ENCODE measurements at regions not wholly inside any gene's neighbourhood (a gene's known extent, or its start where the extent isn't known, plus 50 kb on each side); places are given as distances from the start of the nearest gene placed in this dataset.
"Not testable (repeated sequence)": the region's sequence is repeated elsewhere in the genome, so short reads cannot be mapped to it uniquely, and the experiment has no call there.

DNA sequence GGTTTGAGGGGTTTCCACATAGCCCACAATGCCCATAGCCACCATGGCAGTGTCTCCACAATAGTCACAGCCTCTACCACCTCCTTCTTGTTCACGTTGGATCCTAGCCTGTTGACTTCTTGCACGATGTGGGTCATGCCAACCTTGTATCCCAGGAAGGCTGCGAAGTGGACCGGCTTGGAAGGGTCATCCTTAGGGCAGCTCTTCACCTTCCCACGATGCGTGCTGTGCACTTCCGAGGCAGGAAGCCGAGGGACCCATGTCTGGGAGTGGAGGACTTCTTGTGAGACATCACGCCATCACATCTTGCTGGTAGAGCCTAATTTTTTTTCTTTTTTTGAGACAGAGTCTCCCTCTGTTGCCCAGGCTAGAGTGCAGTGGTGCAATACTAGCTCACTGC lies 144.6 kb upstream of the ASB18 start:
- DNase-seq (ENCODE audit: low read depth in 2 of 2): no peak

DNA sequence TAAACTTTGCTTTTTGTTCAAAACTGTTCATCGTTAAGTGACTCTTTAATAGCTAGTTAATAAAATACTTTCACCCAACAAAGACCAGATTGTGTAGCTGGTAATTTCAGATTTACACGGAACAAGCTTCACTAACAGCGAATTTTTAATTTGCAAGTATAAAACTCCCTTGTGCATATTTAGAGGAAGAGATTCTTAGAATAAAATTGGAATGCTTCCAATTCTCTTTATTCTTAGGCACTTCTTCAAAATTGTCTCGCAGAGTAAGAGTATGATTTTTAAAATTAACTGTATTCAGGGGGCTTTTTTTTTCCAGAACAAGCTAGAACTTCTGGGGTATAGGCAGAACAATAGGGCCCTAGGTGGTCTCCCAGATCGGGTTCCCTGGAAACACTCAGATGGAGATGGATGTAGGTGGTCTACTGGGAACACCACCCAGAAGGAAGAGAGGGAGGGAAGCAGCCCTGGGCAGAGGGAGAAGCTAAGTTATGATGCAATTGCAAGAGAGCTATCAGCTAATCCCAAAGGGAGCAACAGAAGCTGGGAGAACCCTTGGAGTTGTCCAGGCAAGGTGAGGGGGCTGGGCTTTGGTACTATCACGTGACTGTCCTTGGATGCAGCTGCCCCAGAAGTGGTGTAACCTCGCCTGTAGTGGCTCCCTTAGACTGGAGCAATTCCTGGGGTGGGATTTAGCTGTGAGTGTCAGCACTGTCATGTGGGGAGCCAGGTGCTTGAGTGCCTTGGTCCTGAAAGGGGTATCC lies 151.7 kb upstream of the ASB18 start:
- DNase-seq (ENCODE audit: low read depth in 2 of 2): no peak

DNA sequence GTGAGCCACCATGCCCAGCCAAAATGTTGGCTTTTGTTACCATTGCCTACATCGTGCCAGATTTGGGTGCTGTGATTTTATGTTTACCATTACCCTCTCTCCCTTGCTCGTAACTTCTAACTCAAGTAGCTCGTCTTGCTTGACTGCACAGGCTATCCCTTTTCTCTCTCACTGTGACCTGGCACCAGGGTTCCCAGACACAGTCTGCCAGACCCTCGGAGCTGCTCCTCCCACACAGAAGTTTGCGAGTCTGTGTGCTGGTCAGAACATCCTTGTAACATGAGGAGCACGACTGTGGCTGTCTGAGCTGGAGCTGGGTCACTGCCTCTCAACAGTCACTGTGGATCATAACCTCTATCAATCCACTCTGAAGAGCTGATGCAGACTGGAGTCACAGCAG lies 152.5 kb upstream of the ACKR3 start:
- no peak for DNase-seq (ENCODE audit: low read depth in 2 of 2)

DNA sequence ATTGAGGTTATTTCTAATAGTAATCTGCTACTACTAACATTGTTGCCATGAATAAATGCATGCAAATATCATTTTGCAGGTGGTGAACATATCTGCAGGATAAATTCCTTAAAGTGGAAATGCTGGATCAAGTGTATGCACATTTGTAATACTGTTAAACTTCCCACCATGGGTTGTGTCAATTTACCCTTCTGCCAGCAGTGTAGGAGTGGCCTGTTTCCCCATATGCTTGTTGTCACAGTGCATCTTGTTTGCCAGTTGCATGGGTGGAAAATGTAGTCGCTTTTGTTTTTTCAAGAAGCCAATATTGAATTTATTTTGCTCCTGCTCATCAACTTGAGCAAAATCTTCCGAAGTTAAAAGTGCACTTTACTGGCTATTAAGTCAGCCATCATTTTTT lies 139.0 kb upstream of the ACKR3 start:
- DNase-seq (ENCODE audit: low read depth in 2 of 2): no peak

DNA sequence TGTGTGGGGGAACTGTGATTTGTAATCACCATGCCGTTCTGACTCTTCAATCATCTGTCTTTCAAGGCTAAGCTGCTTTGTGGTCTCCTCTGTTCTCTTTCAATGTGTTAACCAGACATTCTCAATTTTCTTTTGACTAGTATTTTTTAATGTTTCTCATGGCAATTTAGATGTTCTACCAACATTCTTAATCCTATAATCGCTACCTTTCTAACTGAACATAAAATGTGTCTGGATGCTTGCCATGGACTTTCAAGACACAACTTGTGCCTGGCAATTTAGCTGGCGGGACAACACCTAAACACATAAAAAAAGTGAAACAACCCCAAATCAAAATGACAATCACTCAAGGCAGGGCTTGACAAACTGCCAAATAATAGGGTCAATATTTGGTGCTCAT lies 135.0 kb upstream of the ACKR3 start:
- no peak for DNase-seq (ENCODE audit: low read depth in 2 of 2)

DNA sequence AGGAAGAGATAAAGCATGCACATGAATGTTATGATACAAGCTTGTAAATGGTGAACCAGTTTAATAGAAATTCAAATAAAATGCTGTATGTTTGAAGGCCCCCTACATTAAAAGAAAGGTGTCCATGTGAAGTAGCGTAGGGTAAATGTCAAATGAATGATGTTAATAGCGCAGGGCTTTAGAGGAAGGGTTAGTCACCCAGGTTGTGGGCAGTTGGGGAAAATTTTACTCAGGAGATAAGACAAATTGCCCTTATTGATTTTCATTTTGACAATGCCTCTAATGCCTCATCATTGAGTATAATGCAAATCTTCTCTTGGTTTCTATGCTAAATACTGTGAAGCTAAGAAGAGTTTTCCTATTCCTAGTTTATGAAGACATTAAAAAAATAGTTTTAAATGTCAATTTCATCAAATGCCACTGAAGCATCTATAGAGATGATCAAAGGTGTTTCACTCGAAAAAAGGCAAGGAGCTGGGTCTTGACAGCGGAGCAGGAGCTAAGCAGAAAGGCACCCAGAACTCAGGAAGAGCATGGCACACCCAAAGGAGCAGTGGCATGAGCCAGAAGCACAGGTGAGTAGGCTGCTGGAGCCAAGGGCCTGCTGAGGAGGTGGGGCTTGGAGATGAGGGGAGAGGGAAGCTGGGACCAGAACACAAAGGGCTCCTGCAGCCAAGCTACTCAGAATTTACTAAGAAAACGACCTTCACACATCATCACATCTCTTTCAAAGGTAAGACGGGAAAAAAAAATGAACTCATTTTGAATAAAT lies 129.3 kb upstream of the ACKR3 start:
- no peak for DNase-seq (ENCODE audit: low read depth in 2 of 2)

DNA sequence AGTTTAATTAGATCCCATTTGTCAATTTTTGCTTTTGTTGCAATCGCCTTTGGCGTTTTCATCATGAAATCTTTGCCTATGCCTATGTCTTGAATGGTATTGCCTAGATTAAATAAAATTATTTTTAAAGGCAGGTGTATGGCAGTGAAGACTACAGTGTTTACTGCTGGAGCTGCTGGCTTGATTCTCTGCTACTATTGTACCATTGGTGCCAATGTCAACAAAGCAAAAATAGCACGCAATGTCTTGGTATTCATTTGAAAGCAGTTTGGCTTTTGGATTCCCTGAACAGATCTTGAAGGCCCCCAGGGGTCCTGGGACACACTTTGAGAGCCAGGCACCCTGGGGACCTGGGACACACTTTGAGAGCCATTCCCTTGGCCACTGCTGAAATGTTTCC lies 125.4 kb upstream of the ACKR3 start:
- DNase-seq (ENCODE audit: low read depth in 2 of 2): no peak

DNA sequence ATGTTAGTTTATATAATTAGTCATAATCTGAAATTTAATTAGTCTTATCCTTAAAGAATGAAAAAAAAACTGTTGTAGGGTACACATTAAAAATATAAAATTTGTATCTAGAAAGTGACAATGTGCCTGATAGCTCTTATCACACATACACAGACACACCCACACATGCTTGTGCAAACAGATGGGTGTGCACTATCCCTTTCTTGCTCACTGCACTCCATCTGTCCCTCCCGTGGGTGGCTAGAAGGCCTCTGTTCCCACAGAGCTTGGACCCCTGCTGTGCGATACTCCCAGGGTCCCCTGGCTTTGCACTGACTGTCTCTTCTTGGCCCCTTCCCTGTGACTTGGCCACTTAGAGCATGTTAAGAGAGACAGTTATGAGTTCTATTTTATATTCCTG lies 123.9 kb upstream of the ACKR3 start:
- no peak for DNase-seq (ENCODE audit: low read depth in 2 of 2)

DNA sequence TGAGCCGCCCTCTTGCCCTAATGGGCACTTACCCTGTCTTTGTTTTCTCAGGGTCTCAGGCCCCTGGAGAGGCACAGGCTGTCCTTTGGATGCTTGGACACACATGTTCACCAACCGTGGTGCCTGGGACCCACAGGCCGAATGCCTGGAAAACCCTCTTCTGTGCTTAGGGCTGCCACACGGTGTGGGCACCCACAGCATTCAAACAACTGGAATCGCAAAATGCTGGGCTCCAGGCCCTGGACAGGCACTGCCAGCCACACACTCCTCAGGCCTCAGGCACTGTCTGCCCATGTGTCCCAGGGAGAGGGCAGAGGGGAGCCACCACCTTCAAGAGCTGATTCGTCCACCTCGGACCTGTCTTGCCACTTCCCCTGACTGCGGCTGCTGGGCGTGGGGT lies 123.1 kb upstream of the ACKR3 start:
- DNase-seq (ENCODE audit: low read depth in 2 of 2): no peak

DNA sequence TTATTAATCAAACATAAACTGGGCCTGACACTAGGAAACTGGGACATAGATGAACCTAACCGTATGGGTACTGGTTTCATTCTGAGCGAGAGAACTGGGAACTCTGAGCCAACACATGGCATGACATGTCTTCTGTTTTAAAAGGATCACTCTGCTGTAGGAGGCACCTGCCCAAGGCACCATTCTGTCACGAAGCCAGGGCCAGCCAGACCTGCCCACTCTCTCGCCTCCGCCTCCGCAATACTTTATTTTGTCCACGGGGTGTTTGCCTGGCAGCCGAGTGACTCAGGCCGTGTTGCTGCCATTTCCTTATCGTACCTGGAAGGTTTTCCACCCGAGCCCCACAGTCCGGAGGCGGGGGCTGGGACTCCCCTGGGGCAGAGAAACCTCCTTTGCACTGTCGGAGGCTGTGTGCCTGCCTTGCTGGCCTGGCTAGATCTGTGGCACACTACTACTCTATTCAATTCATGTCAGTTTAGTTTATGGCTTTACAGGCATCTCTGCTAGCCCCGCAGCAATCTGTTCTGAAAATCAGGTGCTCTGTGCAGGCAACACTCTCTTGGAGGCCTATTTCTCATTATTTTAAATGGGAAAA lies 120.4 kb upstream of the ACKR3 start:
- DNase-seq (ENCODE audit: low read depth in 2 of 2): no peak

DNA sequence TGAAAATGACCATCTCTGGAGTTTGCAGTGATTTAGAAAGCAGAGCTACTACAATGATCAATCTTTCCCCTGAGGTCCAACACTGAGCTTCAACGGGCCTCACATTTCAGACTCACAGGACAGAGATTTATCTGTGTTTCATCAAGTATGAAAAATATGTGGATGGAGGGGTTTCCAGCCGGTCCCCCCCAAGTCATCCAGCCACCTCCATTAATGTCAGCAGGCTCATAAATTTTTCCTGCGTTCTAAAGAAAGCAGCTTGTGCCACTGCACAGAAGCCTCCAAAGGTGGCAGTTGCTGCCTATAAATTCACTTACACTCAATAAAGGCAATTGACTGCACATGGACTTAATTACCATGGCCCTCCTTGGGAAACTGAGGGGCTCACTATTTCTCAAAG lies 117.4 kb upstream of the ACKR3 start:
- DNase-seq (ENCODE audit: low read depth in 2 of 2): no peak

DNA sequence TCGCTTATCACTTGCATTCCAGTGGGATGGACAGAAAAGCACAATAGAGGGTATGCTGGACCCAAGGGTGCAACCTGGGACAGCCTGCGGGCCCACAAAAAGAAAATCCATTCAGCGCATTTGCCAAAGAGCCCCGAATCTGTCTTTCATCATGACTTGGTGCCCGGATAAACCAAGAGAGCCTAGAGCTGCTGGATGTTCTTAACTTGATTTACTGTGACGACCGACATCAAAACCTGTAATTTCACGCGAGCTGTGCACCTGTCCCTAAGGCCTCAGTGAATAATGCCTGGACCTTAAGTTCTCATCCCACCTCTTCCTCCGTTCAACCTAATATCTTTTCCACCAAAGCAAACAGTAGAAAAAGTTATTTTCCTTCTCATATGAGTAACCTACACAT lies 115.5 kb upstream of the ACKR3 start:
- DNase-seq (ENCODE audit: low read depth in 2 of 2): no peak

DNA sequence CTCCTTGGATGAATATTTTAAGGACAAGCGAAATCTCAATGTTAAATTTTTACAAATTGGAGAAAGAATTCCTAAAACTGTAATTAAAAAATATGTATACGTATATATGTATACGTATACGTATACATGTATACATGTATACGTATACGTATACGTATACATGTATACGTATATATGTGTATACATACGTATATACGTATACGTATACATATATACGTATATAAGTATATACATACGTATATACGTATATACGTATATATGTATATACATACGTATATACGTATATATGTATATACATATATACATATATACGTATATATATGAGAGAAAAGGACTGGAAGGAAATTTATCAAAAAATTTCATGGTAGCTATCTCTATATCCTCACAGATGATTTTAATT lies 110.2 kb upstream of the ACKR3 start:
- no peak for DNase-seq (ENCODE audit: low read depth in 2 of 2)

DNA sequence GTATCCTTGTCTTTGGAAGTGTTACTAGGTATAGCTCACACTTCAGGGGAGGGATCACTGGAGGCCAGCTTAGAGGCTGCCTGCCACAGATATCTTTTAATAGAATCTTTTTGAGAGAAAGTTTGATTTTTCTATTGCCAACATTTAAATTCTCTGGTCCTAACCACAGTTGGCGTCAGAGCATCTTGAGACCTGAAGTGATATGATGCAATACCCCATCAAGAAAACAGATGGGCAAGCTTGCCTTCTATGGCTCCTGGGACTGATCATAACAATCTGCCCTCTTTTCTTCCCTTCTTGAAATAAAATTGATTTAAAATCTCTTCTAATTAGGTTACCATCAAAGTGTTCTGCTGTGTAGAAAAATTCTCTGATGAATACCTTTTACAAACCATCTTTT lies 105.5 kb upstream of the ACKR3 start:
- no peak for DNase-seq (ENCODE audit: low read depth in 2 of 2)

DNA sequence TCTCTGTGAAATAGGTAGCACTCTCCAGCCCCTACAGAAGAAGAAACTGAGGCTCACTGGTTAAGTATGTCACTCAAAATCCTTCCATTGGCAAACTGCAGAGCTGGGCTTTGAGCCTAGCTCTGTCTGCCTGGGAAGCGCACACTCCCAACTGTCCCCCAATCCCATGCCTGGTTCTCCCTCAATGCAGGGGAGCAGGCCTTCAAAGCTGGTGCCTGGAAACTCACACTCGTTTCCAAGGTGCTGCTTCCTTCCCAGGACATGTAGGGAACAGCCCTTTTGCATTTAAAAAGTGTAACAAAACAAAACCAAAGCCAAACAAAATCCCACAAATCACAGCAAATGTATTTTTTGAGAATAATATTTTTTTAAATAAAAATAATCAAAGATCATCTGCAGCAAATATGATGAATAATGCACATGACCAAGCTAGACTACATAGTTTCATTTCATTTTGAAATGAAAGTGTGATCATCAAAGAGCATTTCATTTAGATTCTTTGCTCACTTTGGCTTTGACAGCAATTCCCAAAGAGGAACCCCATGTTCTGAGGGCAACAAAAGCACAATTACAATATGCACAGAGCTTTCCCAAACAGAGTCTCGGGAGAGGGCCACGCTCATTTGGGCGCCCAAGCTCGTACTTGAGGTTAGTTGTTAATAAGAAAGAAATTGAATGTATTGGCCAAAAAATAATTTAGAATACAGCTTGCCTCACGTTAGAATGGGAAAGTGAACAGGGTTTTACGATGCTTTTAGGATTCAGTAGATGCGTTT lies 96.7 kb upstream of the ACKR3 start:
- DNase-seq (ENCODE audit: low read depth in 2 of 2): no peak

DNA sequence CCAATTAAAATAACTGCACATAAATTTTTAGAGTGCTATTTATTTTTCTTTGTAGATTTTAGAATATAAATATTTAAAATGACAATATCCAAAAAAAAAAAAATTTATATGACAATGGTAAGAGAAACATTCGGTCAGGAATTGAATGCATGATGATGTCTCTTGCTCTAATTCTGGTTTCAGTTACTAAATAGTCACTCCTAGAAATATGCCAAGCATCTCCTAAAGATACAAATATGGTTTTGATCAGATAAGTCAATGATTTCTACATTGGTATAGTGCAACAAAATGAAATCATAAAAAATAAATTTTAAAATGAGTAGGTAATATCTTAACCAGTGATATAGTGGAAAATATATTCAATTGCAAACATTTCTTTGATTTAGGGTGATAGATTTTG lies 95.9 kb upstream of the ACKR3 start:
- peak; percentile 9 to 14 for DNase-seq (ENCODE audit: low read depth in 2 of 2)

DNA sequence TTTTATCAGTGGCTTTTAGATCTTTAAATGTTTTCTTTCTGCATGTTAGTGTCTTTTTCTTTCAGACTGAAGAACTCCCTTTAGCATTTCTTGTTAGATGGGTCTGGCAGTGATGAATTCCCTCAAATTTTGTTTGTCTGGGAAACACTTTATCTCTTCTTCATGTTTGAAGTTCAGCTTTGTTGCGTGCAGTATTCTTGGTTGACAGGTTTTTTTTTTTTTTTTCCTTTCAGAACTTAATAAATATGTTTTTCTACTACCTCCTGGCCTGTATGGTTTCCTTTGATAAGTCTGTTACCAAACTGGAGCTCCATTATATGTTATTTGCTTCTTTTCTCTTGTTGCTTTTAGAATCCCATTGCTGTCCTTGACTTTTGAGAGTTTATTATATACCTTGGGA lies 89.8 kb upstream of the ACKR3 start:
- no peak for DNase-seq (ENCODE audit: low read depth in 2 of 2)

DNA sequence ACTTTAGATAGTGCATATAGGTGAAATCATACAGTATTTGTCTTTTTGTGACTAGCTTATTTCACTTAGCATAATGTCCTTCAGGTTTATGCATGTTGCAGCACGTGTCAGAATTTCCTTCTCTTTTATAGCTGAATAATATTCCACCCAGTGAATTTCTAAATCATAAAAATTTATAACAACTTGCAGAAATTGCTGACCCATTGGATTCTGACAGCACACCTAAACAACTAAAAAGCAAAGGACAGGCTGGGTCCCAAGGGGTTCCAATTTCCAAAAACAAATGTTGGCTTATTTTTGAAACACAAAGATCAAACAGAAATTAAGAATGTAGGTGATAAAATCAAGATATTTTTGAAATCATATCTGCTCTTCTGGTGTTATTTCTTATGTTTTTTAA lies 86.5 kb upstream of the ACKR3 start:
- no peak for DNase-seq (ENCODE audit: low read depth in 2 of 2)

DNA sequence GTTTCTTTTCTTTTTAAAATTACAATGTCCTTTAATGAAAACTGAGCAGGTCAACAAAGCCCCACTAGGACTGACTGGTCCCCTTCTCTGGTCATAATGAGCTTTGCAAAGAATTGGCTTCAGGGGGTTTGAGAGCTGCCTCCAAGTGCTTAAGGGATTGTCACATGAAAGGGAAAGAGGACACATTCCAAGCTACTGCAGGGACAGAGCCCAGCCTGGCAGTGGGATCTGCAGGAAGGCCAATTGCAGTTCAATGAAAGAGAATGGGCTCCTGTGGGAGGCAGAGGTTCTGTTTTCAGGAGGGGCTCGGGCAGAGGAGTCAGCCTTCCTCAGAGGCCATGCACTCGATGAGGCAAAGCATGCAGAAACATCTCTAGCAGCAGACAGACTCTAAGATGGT lies 84.1 kb upstream of the ACKR3 start:
- DNase-seq (ENCODE audit: low read depth in 2 of 2): no peak

DNA sequence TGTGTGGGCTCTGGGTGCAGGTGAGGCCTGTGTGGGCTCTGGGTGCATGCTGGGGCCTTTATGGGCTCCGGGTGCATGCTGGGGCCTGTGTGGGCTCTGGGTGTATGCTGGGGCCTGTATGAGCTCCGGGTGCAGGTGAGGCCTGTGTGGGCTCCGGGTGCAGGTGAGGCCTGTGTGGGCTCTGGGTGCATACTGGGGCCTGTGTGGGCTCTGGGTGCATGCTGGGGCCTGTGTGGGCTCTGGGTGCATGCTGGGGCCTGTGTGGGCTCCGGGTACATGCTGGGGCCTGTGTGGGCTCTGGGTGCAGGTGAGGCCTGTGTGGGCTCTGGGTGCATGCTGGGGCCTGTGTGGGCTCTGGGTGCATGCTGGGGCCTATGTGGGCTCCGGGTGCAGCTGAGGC lies 80.5 kb upstream of the ACKR3 start:
- not testable (repeated sequence) for DNase-seq (ENCODE audit: low read depth in 2 of 2)

DNA sequence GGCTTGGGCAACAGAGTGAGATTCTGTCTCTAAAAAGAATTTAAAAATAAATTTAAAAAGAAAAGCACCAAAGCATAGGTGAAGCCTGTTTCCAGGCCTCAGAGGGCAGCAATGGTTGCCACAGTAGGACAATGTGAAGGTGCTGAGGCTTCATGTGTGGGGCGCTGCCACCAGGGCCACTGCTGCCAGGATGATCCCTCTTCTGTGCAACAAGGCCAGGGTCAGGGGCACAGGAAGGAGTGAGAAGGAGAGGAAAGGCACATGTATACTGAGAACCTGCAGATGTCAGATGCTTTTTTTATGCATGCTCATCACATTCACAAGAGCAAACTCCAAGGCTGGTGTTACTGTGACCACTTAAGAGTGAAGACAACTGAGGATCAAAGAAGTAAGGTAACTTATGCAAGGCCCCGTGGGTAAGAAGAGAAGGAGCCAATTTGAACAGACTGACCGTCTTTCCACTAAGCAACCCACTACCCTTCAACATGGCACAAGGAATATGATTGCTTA lies 79.7 kb upstream of the ACKR3 start:
- DNase-seq (ENCODE audit: low read depth in 2 of 2): no peak

DNA sequence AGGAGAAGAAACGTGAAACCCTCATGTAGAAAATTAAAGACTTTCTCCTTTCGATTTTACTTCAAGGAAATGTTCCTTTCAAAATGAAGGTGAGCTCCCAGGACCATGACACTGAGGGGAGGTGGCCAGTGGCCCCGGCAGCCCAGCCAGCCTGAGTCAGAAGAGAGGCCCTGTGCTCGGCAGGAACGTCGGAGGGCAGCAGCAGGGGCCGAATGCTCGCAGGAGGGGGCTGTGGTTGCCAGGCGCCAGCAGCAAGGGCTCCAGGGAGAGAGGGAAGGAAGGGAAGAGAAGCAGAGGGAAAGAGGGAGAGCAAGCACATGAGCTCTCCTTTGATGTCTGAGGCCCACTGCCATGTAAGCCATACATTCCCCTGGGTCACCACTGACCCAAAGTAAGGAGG lies 73.3 kb upstream of the ACKR3 start:
- DNase-seq (ENCODE audit: low read depth in 2 of 2): no peak
